SK-N-SH (cell line): ENCODE measurements at regions not wholly inside any gene's neighbourhood (a gene's known extent, or its start where the extent isn't known, plus 50 kb on each side); places are given as distances from the start of the nearest gene placed in this dataset.

Experiments
- CTCF ChIA-PET: fragments of 300-600, 350-600 bp; formaldehyde crosslinking; extraction: SDS; loops from one replicate; lab custom pipeline; 2021; lab: Yijun Ruan, JAX
- POLR2A ChIA-PET: fragments of 350-600 bp; sonication (Branson Sonifier 250); formaldehyde crosslinking; extraction: SDS; loops from one replicate; lab custom pipeline; 2020; ENCODE audit warnings: antibody characterized with exemption, inconsistent platforms; lab: Yijun Ruan, JAX
- DNase-seq: peaks from one replicate; pipeline ENCODE4 v3.0.0; 2012
- H2AFZ ChIP-seq: fragments of 200-600 bp; sonication (generic); 2 replicates; pipeline ENCODE4 v1.8.1; 2016; ENCODE audit warnings: antibody characterized with exemption, mild to moderate bottlenecking, low read depth
- H3F3A ChIP-seq: fragments of 200-600 bp; sonication (generic); replicated peaks from 2 replicates; pipeline ENCODE3; 2016; ENCODE audit warnings: antibody characterized with exemption, mild to moderate bottlenecking; ENCODE audit not compliant: insufficient read depth
- H3K27ac ChIP-seq, 2 experiments: fragments of 200-500 bp in 1 of 2; fragments of 200-600 bp in 1 of 2; sonication (Bioruptor generic) in 1 of 2; sonication (generic), shearing (Covaris generic) in 1 of 2; 2 replicates each; pipeline versions ENCODE4 v1.5.1 to v1.6.1; 2014 to 2016; ENCODE audit warnings: low read depth in 2 of 2, inconsistent platforms in 1 of 2, low read length in 1 of 2, mild to moderate bottlenecking in 1 of 2, mixed read lengths in 1 of 2
- H3K27me3 ChIP-seq: fragments of 200-600 bp; sonication (generic), shearing (Covaris generic); 2 replicates; pipeline ENCODE4 v1.6.1; 2016; ENCODE audit warnings: mixed run types; ENCODE audit not compliant: insufficient read depth
- H3K36me3 ChIP-seq, 2 experiments: fragments of 200-500 bp in 1 of 2; fragments of 200-600 bp in 1 of 2; sonication (Bioruptor generic) in 1 of 2; sonication (generic) in 1 of 2; replicated peaks in 1 of 2; 2 replicates each; pipeline versions ENCODE3 to v1.5.1; 2014 to 2016; ENCODE audit warnings: low read length in 1 of 2, mild to moderate bottlenecking in 1 of 2; ENCODE audit not compliant: insufficient read depth in 2 of 2, control insufficient read depth in 1 of 2
- H3K4me1 ChIP-seq, 2 experiments: fragments of 200-500 bp in 1 of 2; fragments of 200-600 bp in 1 of 2; sonication (Bioruptor generic) in 1 of 2; sonication (generic), shearing (Covaris generic) in 1 of 2; 2 replicates each; pipeline versions ENCODE4 v1.5.1 to v1.6.1; 2014 to 2016; ENCODE audit warnings: low read depth in 1 of 2, low read length in 1 of 2, mixed run types in 1 of 2; ENCODE audit not compliant: insufficient read depth in 2 of 2, control insufficient read depth in 1 of 2
- H3K4me2 ChIP-seq: fragments of 200-600 bp; sonication (generic), shearing (Covaris generic); 2 replicates; pipeline ENCODE4 v1.6.1; 2017; ENCODE audit warnings: mixed run types
- H3K4me3 ChIP-seq, 2 experiments: fragments of 200-500 bp in 1 of 2; fragments of 200-600 bp in 1 of 2; sonication (Bioruptor generic) in 1 of 2; sonication (generic), shearing (Covaris generic) in 1 of 2; 2 replicates each; pipeline versions ENCODE4 v1.5.1 to v1.8.1; 2014 to 2016; ENCODE audit warnings: low read depth in 2 of 2, inconsistent platforms in 1 of 2, low read length in 1 of 2, mild to moderate bottlenecking in 1 of 2, mixed read lengths in 1 of 2, moderate library complexity in 1 of 2
- H3K79me2 ChIP-seq: fragments of 200-600 bp; sonication (generic); 2 replicates; pipeline ENCODE4 v1.8.1; 2017; ENCODE audit warnings: mild to moderate bottlenecking; ENCODE audit not compliant: insufficient read depth
- H3K9ac ChIP-seq: fragments of 200-600 bp; sonication (generic); 2 replicates; pipeline ENCODE4 v1.6.1; 2017; ENCODE audit warnings: mixed run types
- H3K9me2 ChIP-seq: fragments of 200-600 bp; sonication (generic); 2 replicates; pipeline ENCODE4 v1.6.1; 2017; ENCODE audit warnings: mixed run types
- H3K9me3 ChIP-seq: fragments of 200-600 bp; sonication (generic); 2 replicates; pipeline ENCODE4 v1.6.1; 2017; ENCODE audit warnings: mixed run types, mild to moderate bottlenecking, moderate library complexity
- H4K20me1 ChIP-seq: fragments of 200-600 bp; sonication (generic); 2 replicates; pipeline ENCODE4 v1.6.1; 2017; ENCODE audit warnings: mild to moderate bottlenecking, mixed run types; ENCODE audit not compliant: insufficient read depth
- GATA2 ChIP-seq: sonication (generic); formaldehyde crosslinking; IDR thresholded peaks from 2 replicates; pipeline ENCODE4 v1.5.0; 2020; ENCODE audit warnings: mild to moderate bottlenecking, missing genetic modification reagents
- NRF1 ChIP-seq: IDR thresholded peaks from 2 replicates; pipeline ENCODE4 v1.6.1; 2012; ENCODE audit warnings: low read depth, mild to moderate bottlenecking, low read length
- POLR2AphosphoS5 ChIP-seq: IDR thresholded peaks from 2 replicates; pipeline ENCODE4 v1.6.1; 2012; ENCODE audit warnings: low read depth, low read length
- RXRA ChIP-seq: IDR thresholded peaks from 2 replicates; pipeline ENCODE4 v1.4.0; 2012; ENCODE audit warnings: low read depth, mild to moderate bottlenecking, borderline replicate concordance
- TCF12 ChIP-seq: IDR thresholded peaks from 2 replicates; pipeline ENCODE4 v1.4.0; 2012
- WGBS: methylation state at CpG from one replicate; pipeline ENCODE4 v1.1.6; 2017; ENCODE audit warnings: low lambda C conversion rate; 5-methylcytosine and 5-hydroxymethylcytosine counted together
- TF ChIP-seq, protein P1 (sequence below): IDR thresholded peaks from 2 replicates; pipeline ENCODE4 v1.4.0; 2012; ENCODE audit warnings: low read depth, borderline replicate concordance
- TF ChIP-seq, protein P2 (sequence below): IDR thresholded peaks from 2 replicates; pipeline ENCODE4 v1.4.0; 2012; ENCODE audit warnings: low read depth
- TF ChIP-seq, protein P3 (sequence below): IDR thresholded peaks from 2 replicates; pipeline ENCODE4 v1.4.0; 2012; ENCODE audit warnings: low read depth, borderline replicate concordance
- TF ChIP-seq, protein P4 (sequence below): fragments of 150-350 bp; IDR thresholded peaks from 2 replicates; pipeline ENCODE4 v1.6.1; 2016; ENCODE audit warnings: mild to moderate bottlenecking, low read depth, low read length
- TF ChIP-seq, protein P5 (sequence below): IDR thresholded peaks from 2 replicates; pipeline ENCODE4 v1.6.1; 2012; ENCODE audit warnings: mild to moderate bottlenecking, low read depth, low read length, moderate library complexity

DNA sequence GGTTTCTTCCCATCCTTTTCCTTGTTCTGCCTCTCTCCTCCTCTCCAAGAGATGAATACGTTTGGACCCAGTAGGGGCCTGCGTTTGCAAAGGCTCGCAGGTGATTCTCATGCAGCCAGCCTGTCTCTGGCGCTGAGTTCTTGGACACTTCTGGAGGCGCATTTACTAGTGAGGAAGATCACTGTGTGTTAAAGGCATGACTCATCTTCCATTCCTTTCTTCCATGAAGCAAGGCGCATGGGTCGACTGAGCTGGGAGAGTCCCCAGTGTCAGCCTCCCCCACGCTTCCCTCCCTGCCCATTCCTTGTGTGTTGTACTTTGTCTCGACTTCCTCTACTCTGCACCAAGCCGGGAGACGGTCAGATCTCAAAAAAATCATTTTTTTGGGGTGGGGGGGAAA is 159.9 kb upstream of the EEF2KMT start:
- no peaks in the 10 kb centered on the region for H3K27me3 ChIP-seq
- WGBS, result 28% methylated on average over 11 of the region's 11 CpGs
- H3K4me2 ChIP-seq, result no peak overlapping the region
- H2AFZ ChIP-seq, result no peak overlapping the region
- no peak overlapping the region for H3K9ac ChIP-seq
- POLR2A ChIA-PET, result no interaction called here
- H3K4me3 ChIP-seq, result no peak overlapping the region
- no peaks in the 10 kb centered on the region for H3K36me3 ChIP-seq
- H4K20me1 ChIP-seq, result no peaks in the 10 kb centered on the region
- no peaks in the 10 kb centered on the region for H3F3A ChIP-seq
- H3K79me2 ChIP-seq, result no peaks in the 10 kb centered on the region
- no peaks in the 10 kb centered on the region; a peak in 1 of 4 replicates for H3K4me1 ChIP-seq
- no peak for DNase-seq
- CTCF ChIA-PET, result no interaction called here
- no peaks in the 10 kb centered on the region for H3K9me3 ChIP-seq
- no peaks in the 10 kb centered on the region for H3K9me2 ChIP-seq
- TF ChIP-seq RXRA, result no peak
- TF ChIP-seq POLR2AphosphoS5, result no peak
- TF ChIP-seq GATA2 (CRISPR knock-in tag), result no peak
- TF ChIP-seq, protein P1, sequence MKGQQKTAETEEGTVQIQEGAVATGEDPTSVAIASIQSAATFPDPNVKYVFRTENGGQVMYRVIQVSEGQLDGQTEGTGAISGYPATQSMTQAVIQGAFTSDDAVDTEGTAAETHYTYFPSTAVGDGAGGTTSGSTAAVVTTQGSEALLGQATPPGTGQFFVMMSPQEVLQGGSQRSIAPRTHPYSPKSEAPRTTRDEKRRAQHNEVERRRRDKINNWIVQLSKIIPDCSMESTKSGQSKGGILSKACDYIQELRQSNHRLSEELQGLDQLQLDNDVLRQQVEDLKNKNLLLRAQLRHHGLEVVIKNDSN, result no peak
- no peak for TF ChIP-seq TCF12
- TF ChIP-seq, protein P2, sequence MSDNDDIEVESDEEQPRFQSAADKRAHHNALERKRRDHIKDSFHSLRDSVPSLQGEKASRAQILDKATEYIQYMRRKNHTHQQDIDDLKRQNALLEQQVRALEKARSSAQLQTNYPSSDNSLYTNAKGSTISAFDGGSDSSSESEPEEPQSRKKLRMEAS, result no peak
- TF ChIP-seq, protein P3, sequence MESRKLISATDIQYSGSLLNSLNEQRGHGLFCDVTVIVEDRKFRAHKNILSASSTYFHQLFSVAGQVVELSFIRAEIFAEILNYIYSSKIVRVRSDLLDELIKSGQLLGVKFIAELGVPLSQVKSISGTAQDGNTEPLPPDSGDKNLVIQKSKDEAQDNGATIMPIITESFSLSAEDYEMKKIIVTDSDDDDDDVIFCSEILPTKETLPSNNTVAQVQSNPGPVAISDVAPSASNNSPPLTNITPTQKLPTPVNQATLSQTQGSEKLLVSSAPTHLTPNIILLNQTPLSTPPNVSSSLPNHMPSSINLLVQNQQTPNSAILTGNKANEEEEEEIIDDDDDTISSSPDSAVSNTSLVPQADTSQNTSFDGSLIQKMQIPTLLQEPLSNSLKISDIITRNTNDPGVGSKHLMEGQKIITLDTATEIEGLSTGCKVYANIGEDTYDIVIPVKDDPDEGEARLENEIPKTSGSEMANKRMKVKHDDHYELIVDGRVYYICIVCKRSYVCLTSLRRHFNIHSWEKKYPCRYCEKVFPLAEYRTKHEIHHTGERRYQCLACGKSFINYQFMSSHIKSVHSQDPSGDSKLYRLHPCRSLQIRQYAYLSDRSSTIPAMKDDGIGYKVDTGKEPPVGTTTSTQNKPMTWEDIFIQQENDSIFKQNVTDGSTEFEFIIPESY, result no peak
- TF ChIP-seq, protein P4, sequence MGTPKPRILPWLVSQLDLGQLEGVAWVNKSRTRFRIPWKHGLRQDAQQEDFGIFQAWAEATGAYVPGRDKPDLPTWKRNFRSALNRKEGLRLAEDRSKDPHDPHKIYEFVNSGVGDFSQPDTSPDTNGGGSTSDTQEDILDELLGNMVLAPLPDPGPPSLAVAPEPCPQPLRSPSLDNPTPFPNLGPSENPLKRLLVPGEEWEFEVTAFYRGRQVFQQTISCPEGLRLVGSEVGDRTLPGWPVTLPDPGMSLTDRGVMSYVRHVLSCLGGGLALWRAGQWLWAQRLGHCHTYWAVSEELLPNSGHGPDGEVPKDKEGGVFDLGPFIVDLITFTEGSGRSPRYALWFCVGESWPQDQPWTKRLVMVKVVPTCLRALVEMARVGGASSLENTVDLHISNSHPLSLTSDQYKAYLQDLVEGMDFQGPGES, result no peak
- TF ChIP-seq, protein P5, sequence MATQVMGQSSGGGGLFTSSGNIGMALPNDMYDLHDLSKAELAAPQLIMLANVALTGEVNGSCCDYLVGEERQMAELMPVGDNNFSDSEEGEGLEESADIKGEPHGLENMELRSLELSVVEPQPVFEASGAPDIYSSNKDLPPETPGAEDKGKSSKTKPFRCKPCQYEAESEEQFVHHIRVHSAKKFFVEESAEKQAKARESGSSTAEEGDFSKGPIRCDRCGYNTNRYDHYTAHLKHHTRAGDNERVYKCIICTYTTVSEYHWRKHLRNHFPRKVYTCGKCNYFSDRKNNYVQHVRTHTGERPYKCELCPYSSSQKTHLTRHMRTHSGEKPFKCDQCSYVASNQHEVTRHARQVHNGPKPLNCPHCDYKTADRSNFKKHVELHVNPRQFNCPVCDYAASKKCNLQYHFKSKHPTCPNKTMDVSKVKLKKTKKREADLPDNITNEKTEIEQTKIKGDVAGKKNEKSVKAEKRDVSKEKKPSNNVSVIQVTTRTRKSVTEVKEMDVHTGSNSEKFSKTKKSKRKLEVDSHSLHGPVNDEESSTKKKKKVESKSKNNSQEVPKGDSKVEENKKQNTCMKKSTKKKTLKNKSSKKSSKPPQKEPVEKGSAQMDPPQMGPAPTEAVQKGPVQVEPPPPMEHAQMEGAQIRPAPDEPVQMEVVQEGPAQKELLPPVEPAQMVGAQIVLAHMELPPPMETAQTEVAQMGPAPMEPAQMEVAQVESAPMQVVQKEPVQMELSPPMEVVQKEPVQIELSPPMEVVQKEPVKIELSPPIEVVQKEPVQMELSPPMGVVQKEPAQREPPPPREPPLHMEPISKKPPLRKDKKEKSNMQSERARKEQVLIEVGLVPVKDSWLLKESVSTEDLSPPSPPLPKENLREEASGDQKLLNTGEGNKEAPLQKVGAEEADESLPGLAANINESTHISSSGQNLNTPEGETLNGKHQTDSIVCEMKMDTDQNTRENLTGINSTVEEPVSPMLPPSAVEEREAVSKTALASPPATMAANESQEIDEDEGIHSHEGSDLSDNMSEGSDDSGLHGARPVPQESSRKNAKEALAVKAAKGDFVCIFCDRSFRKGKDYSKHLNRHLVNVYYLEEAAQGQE, result no peak
- TF ChIP-seq NRF1, result no peak
- no peak overlapping the region for H3K27ac ChIP-seq
